ENCODE measurements at regions not wholly inside any gene's neighbourhood (a gene's known extent, or its start where the extent isn't known, plus 50 kb on each side); places are given as distances from the start of the nearest gene placed in this dataset.

GRCh38 chr4:136742333-136742732 is 790.0 kb downstream of the PCDH18 start:
- no peaks in the 10 kb centered on the region for H3K4me1 Mint-ChIP-seq
- CTCF ChIA-PET: no interaction called here
- H4K20me1 ChIP-seq (ENCODE audit: control insufficient read depth, insufficient read depth, low read length, poor library complexity, severe bottlenecking): no peaks in the 10 kb centered on the region
- H3K9me3 ChIP-seq (ENCODE audit: control extremely low read depth in 1 of 3, control insufficient read depth in 2 of 3, insufficient read depth in 1 of 3, low read length in 2 of 3): peaks cover 0 to 4% (median 2%) of the 10 kb centered on the region in 3 donors
- no peaks in the 10 kb centered on the region for H3K27me3 Mint-ChIP-seq
- POLR2A ChIA-PET: no interaction called here
- no peaks in the 10 kb centered on the region for H3K27me3 ChIP-seq (replicated peaks in 1 of 4; ENCODE audit: control extremely low read depth in 1 of 4, control insufficient read depth in 3 of 4, insufficient read depth in 4 of 4, low read length in 3 of 4)
- H3K36me3 ChIP-seq (replicated peaks in 1 of 2; ENCODE audit: control extremely low read depth in 1 of 2, control insufficient read depth in 1 of 2, extremely low read depth in 1 of 2, insufficient read depth in 2 of 2, low read length in 1 of 2): no peaks in the 10 kb centered on the region
- H3K9me3 Mint-ChIP-seq (ENCODE audit: insufficient read depth): peaks cover 5% of the 10 kb centered on the region
- TF ChIP-seq, protein P1, sequence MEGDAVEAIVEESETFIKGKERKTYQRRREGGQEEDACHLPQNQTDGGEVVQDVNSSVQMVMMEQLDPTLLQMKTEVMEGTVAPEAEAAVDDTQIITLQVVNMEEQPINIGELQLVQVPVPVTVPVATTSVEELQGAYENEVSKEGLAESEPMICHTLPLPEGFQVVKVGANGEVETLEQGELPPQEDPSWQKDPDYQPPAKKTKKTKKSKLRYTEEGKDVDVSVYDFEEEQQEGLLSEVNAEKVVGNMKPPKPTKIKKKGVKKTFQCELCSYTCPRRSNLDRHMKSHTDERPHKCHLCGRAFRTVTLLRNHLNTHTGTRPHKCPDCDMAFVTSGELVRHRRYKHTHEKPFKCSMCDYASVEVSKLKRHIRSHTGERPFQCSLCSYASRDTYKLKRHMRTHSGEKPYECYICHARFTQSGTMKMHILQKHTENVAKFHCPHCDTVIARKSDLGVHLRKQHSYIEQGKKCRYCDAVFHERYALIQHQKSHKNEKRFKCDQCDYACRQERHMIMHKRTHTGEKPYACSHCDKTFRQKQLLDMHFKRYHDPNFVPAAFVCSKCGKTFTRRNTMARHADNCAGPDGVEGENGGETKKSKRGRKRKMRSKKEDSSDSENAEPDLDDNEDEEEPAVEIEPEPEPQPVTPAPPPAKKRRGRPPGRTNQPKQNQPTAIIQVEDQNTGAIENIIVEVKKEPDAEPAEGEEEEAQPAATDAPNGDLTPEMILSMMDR (IDR thresholded peaks at IDR 0.05): no peak
- no peak for TF ChIP-seq EZH2 (IDR thresholded peaks at IDR 0.05; ENCODE audit: borderline replicate concordance, insufficient read depth, low read depth, low read length, poor library complexity, severe bottlenecking)
- no peak overlapping the region for H3K27ac ChIP-seq (ENCODE audit: low read length in 2 of 2)
- DNase-seq (no peak), ATAC-seq (ENCODE audit: low read depth) (no peak)
- WGBS (ENCODE audit: insufficient coverage): 51% methylated on average over 2 of the region's 3 CpGs
- H3K27ac Mint-ChIP-seq: no peak overlapping the region
- no peak overlapping the region for H3K9ac ChIP-seq (ENCODE audit: low read length)
- H3K79me2 ChIP-seq (ENCODE audit: control insufficient read depth, insufficient read depth, low read length): no peaks in the 10 kb centered on the region
- no peak overlapping the region for H2AFZ ChIP-seq (ENCODE audit: insufficient read depth, low read depth, low read length, poor library complexity, severe bottlenecking)
- intact Hi-C loops (cut with micrococcal nuclease): no loop called here
- no peak overlapping the region for H3K4me2 ChIP-seq (replicated peaks; ENCODE audit: low read depth, low read length, poor library complexity, severe bottlenecking)
- no peaks in the 10 kb centered on the region for H3K4me1 ChIP-seq (ENCODE audit: control insufficient read depth in 2 of 2, insufficient read depth in 2 of 2, low read length in 2 of 2)
- H3K4me3 ChIP-seq (ENCODE audit: control extremely low read depth in 1 of 5, extremely low read depth in 1 of 5, insufficient read depth in 1 of 5, low read depth in 2 of 5, low read length in 4 of 5): no peak overlapping the region
- H3K4me3 Mint-ChIP-seq: no peak overlapping the region

- Mint-ChIP-seq H3K4me1 (no peaks in the 10 kb centered on the region), H3K27me3 (no peaks in the 10 kb centered on the region), H3K27ac (no peak overlapping the region), H3K9me3 (ENCODE audit: insufficient read depth) (peaks cover 5% of the 10 kb centered on the region), H3K4me3 (no peak overlapping the region)
- Histone ChIP-seq H4K20me1 (ENCODE audit: control insufficient read depth, insufficient read depth, low read length, poor library complexity, severe bottlenecking) (no peaks in the 10 kb centered on the region), H3K4me3 (ENCODE audit: control extremely low read depth in 1 of 5, extremely low read depth in 1 of 5, insufficient read depth in 1 of 5, low read depth in 2 of 5, low read length in 4 of 5) (no peak overlapping the region), H3K27ac (ENCODE audit: low read length in 2 of 2) (no peak overlapping the region), H3K4me2 (replicated peaks; ENCODE audit: low read depth, low read length, poor library complexity, severe bottlenecking) (no peak overlapping the region), H3K9ac (ENCODE audit: low read length) (no peak overlapping the region), H2AFZ (ENCODE audit: insufficient read depth, low read depth, low read length, poor library complexity, severe bottlenecking) (no peak overlapping the region), H3K27me3 (replicated peaks in 1 of 4; ENCODE audit: control extremely low read depth in 1 of 4, control insufficient read depth in 3 of 4, insufficient read depth in 4 of 4, low read length in 3 of 4) (no peaks in the 10 kb centered on the region), H3K79me2 (ENCODE audit: control insufficient read depth, insufficient read depth, low read length) (no peaks in the 10 kb centered on the region), H3K36me3 (replicated peaks in 1 of 2; ENCODE audit: control extremely low read depth in 1 of 2, control insufficient read depth in 1 of 2, extremely low read depth in 1 of 2, insufficient read depth in 2 of 2, low read length in 1 of 2) (no peaks in the 10 kb centered on the region), H3K4me1 (ENCODE audit: control insufficient read depth in 2 of 2, insufficient read depth in 2 of 2, low read length in 2 of 2) (no peaks in the 10 kb centered on the region), H3K9me3 (ENCODE audit: control extremely low read depth in 1 of 3, control insufficient read depth in 2 of 3, insufficient read depth in 1 of 3, low read length in 2 of 3) (peaks cover 0 to 4% (median 2%) of the 10 kb centered on the region in 3 donors)
- WGBS (ENCODE audit: insufficient coverage): no CpG with 5 or more reads among the region's 2 CpGs
- no peak for ATAC-seq (ENCODE audit: low read depth)
- TF ChIP-seq, protein P1 (IDR thresholded peaks at IDR 0.05): no peak
- no peak for TF ChIP-seq EZH2 (IDR thresholded peaks at IDR 0.05; ENCODE audit: borderline replicate concordance, insufficient read depth, low read depth, low read length, poor library complexity, severe bottlenecking)
- DNase-seq: no peak
- POLR2A ChIA-PET: no interaction called here
- CTCF ChIA-PET: no interaction called here
- intact Hi-C loops (cut with micrococcal nuclease): no loop called here
Measured at GRCh38 chr4:136741468-136741867, 790.8 kb downstream of the PCDH18 start.
